OCI-LY7 (cell line): ENCODE measurements at regions not wholly inside any gene's neighbourhood (a gene's known extent, or its start where the extent isn't known, plus 50 kb on each side); places are given as distances from the start of the nearest gene placed in this dataset.

ENCODE experiments used
- BruUV-seq: library from RNA; stranded (reverse); fragments of 400-500 nt; replicated peaks from 2 replicates; lab custom pipeline; 2021; lab: Mats Ljungman, UMichigan
- CTCF ChIA-PET: fragments of 300-600 bp; sonication (Branson Sonifier 250); formaldehyde crosslinking; loops from one replicate; lab custom pipeline; 2022; ENCODE audit warnings: antibody characterized with exemption; ENCODE audit not compliant: unreplicated experiment; lab: Charles Lee
- POLR2A ChIA-PET: fragments of 300-600 bp; sonication (Branson Sonifier 250); formaldehyde crosslinking; loops from one replicate; lab custom pipeline; 2022; ENCODE audit warnings: antibody characterized with exemption; lab: Charles Lee
- DNase-seq: peaks from one replicate; pipeline ENCODE4 v3.0.0-alpha.2; 2015; ENCODE audit warnings: low spot score
- H2AFZ ChIP-seq: fragments of 200-600 bp; sonication (generic), shearing (Covaris generic); 2 replicates; pipeline ENCODE4 v1.6.1; 2014; ENCODE audit warnings: mild to moderate bottlenecking, antibody characterized with exemption, low read length, moderate library complexity
- H3K27ac ChIP-seq: fragments of 200-600 bp; sonication (generic); 2 replicates; pipeline ENCODE4 v1.5.1; 2014; ENCODE audit warnings: mixed run types, low read depth, mild to moderate bottlenecking, moderate library complexity, low read length, inconsistent platforms; ENCODE audit not compliant: poor library complexity, severe bottlenecking
- H3K36me3 ChIP-seq: fragments of 200-600 bp; sonication (generic); 2 replicates; pipeline ENCODE4 v1.6.1; 2014; ENCODE audit warnings: mild to moderate bottlenecking, antibody characterized with exemption, low read length, moderate library complexity, mixed read lengths; ENCODE audit not compliant: insufficient read depth
- H3K4me1 ChIP-seq: fragments of 200-600 bp; sonication (generic); 2 replicates; pipeline ENCODE4 v1.5.1; 2014; ENCODE audit warnings: mild to moderate bottlenecking, low read length; ENCODE audit not compliant: insufficient read depth, poor library complexity, severe bottlenecking
- H3K4me2 ChIP-seq: fragments of 200-600 bp; sonication (generic); 2 replicates; pipeline ENCODE4 v1.6.1; 2014; ENCODE audit warnings: mild to moderate bottlenecking, low read length
- H3K4me3 ChIP-seq: fragments of 200-600 bp; sonication (generic); 2 replicates; pipeline ENCODE4 v1.5.1; 2014; ENCODE audit warnings: mild to moderate bottlenecking, low read depth, low read length; ENCODE audit not compliant: poor library complexity, severe bottlenecking
- H3K79me2 ChIP-seq: fragments of 200-600 bp; sonication (generic); 2 replicates; pipeline ENCODE4 v1.6.1; 2016; ENCODE audit warnings: low read depth, mild to moderate bottlenecking, low read length, moderate library complexity, mixed read lengths; ENCODE audit not compliant: insufficient read depth
- H3K9me2 ChIP-seq: fragments of 200-600 bp; sonication (generic); 2 replicates; pipeline ENCODE4 v1.6.1; 2016; ENCODE audit warnings: mild to moderate bottlenecking, low read length, mixed read lengths; ENCODE audit not compliant: insufficient read depth
- H3K9me3 ChIP-seq: fragments of 200-600 bp; sonication (generic); 2 replicates; pipeline ENCODE4 v1.6.1; 2014; ENCODE audit warnings: mild to moderate bottlenecking, mixed run types, low read length, mixed read lengths
- H4K20me1 ChIP-seq: fragments of 200-600 bp; sonication (generic); 2 replicates; pipeline ENCODE4 v1.6.1; 2014; ENCODE audit warnings: mild to moderate bottlenecking, antibody characterized with exemption, low read length, moderate library complexity, mixed read lengths; ENCODE audit not compliant: insufficient read depth
- EZH2phosphoT487 ChIP-seq: fragments of 200-600 bp; sonication (generic); IDR thresholded peaks from 2 replicates; pipeline ENCODE4 v1.6.1; 2018; ENCODE audit warnings: low read depth, borderline replicate concordance, mild to moderate bottlenecking, mixed run types, antibody characterized with exemption, low read length, moderate library complexity, mixed read lengths
- intact Hi-C: fragments of 100-400 bp; cut with micrococcal nuclease; formaldehyde crosslinking; loops from one replicate; pipeline ENCODE4 v1.10.0; 2022; ENCODE audit not compliant: unreplicated experiment
- TF ChIP-seq, protein P1 (sequence below): fragments of 200-600 bp; sonication (generic); conservative IDR thresholded peaks from 2 replicates; pipeline ENCODE4 v1.5.1; 2014; ENCODE audit warnings: mild to moderate bottlenecking, antibody characterized with exemption, low read length, moderate library complexity, mixed read lengths

DNA sequence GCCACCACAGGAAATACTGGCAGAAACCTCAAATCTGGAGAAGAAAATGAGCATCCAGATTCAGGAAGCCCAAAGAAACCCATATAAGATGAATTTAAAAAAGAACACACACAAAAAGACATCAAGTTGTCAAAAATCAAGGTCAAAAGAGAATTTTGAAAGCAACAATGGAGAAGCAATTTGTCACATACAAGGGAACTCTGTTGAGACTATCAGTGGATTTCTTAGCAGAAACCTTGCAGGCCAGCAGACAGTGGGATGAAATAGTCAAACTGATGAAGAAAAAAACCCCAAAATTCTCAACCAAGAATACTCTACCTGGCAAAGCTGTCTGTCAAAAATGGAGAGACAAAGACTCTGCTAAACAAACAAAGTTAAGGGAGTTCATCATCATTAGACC, 272.6 kb downstream of the ADCYAP1 start:
- H3K4me3 ChIP-seq: no peak overlapping the region
- no TSS peak for BruUV-seq
- H3K4me1 ChIP-seq: no peaks in the 10 kb centered on the region
- H3K9me3 ChIP-seq: no peaks in the 10 kb centered on the region
- no peaks in the 10 kb centered on the region for H4K20me1 ChIP-seq
- intact Hi-C loops: no loop called here
- no peaks in the 10 kb centered on the region for H3K79me2 ChIP-seq
- no peak for TF ChIP-seq EZH2phosphoT487
- TF ChIP-seq, protein P1, sequence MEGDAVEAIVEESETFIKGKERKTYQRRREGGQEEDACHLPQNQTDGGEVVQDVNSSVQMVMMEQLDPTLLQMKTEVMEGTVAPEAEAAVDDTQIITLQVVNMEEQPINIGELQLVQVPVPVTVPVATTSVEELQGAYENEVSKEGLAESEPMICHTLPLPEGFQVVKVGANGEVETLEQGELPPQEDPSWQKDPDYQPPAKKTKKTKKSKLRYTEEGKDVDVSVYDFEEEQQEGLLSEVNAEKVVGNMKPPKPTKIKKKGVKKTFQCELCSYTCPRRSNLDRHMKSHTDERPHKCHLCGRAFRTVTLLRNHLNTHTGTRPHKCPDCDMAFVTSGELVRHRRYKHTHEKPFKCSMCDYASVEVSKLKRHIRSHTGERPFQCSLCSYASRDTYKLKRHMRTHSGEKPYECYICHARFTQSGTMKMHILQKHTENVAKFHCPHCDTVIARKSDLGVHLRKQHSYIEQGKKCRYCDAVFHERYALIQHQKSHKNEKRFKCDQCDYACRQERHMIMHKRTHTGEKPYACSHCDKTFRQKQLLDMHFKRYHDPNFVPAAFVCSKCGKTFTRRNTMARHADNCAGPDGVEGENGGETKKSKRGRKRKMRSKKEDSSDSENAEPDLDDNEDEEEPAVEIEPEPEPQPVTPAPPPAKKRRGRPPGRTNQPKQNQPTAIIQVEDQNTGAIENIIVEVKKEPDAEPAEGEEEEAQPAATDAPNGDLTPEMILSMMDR: no peak
- H3K9me2 ChIP-seq: no peaks in the 10 kb centered on the region
- no peak for DNase-seq
- no peak overlapping the region for H2AFZ ChIP-seq
- H3K4me2 ChIP-seq: no peak overlapping the region
- ChIA-PET POLR2A (no interaction called here), CTCF (no interaction called here)
- H3K36me3 ChIP-seq: no peaks in the 10 kb centered on the region
- H3K27ac ChIP-seq: no peak overlapping the region

DNA sequence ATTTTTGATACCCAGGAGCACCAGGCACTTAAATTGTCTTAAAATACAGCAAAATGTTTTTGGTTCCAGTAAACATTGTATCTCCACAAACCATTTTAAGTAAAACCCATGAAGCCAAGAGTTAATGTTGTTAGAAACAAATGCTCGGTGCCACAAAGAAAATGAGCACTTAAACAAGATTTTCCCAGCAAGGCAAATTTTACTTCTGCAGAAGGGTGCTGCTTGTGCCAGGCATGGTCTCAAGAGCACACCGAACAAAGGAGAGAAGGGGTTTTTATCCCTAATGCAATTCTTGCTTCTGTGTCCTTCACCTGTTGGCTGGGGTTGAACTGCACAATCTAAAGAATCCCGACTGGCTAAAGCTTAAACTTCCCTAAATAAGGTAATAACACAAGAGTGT, 286.7 kb downstream of the ADCYAP1 start:
- Histone ChIP-seq H3K9me3 (no peaks in the 10 kb centered on the region), H3K4me2 (no peak overlapping the region), H3K27ac (no peak overlapping the region), H3K4me1 (no peaks in the 10 kb centered on the region), H3K36me3 (no peaks in the 10 kb centered on the region), H2AFZ (no peak overlapping the region), H3K79me2 (no peaks in the 10 kb centered on the region), H4K20me1 (no peaks in the 10 kb centered on the region), H3K4me3 (no peak overlapping the region), H3K9me2 (no peaks in the 10 kb centered on the region)
- BruUV-seq: no TSS peak
- intact Hi-C loops: no loop called here
- TF ChIP-seq, protein P1: no peak
- no peak for TF ChIP-seq EZH2phosphoT487
- no peak for DNase-seq
- CTCF ChIA-PET: no interaction called here
- POLR2A ChIA-PET: no interaction called here

DNA sequence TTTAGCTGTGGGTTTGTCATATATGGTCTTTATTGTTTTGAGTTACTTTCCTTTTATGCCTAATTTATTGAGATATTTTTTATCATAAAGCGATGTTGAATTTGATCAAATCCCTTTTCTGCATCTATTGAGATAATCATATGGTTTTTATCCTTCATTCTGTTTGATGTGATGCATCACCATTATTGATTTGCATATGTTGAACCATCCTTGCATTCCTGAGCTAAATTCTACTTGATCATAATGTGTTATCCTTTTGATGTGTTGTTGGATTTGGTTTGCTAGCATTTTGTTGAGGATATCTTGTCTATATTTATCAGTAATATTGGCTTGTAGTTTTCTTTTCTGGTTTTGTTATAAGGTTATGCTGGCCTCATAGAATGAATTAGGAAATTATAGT, 308.5 kb downstream of the ADCYAP1 start:
- Histone ChIP-seq H3K4me2 (no peak overlapping the region), H3K4me3 (no peak overlapping the region), H4K20me1 (no peaks in the 10 kb centered on the region), H3K9me2 (no peaks in the 10 kb centered on the region), H3K4me1 (no peaks in the 10 kb centered on the region), H3K27ac (no peak overlapping the region), H2AFZ (no peak overlapping the region), H3K79me2 (no peaks in the 10 kb centered on the region), H3K36me3 (no peaks in the 10 kb centered on the region), H3K9me3 (no peaks in the 10 kb centered on the region)
- intact Hi-C loops: no loop called here
- no TSS peak for BruUV-seq
- TF ChIP-seq, protein P1: no peak
- no peak for TF ChIP-seq EZH2phosphoT487
- no peak for DNase-seq
- CTCF ChIA-PET: no interaction called here
- POLR2A ChIA-PET: interaction anchor here (0.6 kb wide), 1 partner anchor 9 kb away, joined by 3 read pairs; no protein-coding TSS in a partner anchor
